NCI-H2196 (cell line): ENCODE measurements at regions not wholly inside any gene's neighbourhood (a gene's known extent, or its start where the extent isn't known, plus 50 kb on each side); places are given as distances from the start of the nearest gene placed in this dataset.

ENCODE experiments used
- DNase-seq: peaks from one replicate; lab custom pipeline; 2025; ENCODE audit not compliant: unreplicated experiment; lab: John Stamatoyannopoulos, UW

DNA sequence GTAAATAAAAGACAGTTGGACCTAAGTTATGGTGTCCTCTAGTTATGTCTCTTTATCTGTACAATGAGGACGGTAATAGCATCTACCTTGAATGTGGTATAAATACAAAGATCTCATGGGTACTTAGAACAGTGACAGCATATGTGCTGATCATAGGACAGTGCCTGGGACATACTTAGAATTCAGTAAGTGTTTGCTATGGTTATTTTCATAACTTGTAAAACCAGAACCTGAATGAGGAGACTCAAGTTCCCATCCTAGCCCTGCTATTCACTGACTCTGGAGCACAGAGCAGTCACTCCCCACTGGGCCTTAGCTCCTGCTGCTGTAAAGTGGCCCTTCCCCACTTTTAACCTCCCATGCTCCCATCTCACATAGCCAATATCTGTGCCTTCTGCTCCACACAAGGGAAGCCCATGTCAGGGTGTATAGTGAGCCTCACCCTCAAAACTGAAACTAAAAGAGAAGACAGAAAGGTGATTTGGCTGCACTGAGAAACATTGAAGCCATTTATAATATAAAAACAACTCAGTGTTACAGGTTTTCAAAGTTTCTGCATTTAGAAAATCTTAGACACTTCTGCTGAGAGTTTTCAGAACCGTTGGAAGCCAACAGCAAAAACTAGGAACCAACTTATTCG lies 225.4 kb upstream of the UBE2E2 start:
- DNase-seq = no peak

- DNase-seq = no peak
Measured at GRCh38 chr3:22979581-22979980, 223.5 kb upstream of the UBE2E2 start.

- no peak for DNase-seq
Measured at GRCh38 chr3:22980346-22980745, 222.8 kb upstream of the UBE2E2 start.

DNA sequence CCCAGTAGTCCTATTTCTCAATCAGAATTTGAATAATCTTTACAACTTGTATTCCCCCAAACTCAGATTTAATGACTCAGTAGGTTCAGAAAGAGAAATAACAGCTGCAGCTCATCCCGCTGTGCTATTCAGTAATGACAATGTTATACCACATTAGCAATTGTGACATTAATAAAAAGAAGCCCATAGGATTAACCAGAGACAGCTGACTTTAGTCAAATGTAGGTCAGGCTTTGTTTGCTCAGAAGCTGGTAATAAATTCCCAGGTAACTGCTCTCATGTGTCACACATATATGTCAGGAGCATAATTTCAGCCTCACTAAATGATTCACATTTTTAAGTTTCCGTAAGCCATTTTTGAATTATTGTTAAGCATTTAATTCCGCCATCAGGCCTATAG lies 222.0 kb upstream of the UBE2E2 start:
- no peak for DNase-seq

GRCh38 chr3:22981861-22982260 lies 221.3 kb upstream of the UBE2E2 start:
- no peak for DNase-seq

DNA sequence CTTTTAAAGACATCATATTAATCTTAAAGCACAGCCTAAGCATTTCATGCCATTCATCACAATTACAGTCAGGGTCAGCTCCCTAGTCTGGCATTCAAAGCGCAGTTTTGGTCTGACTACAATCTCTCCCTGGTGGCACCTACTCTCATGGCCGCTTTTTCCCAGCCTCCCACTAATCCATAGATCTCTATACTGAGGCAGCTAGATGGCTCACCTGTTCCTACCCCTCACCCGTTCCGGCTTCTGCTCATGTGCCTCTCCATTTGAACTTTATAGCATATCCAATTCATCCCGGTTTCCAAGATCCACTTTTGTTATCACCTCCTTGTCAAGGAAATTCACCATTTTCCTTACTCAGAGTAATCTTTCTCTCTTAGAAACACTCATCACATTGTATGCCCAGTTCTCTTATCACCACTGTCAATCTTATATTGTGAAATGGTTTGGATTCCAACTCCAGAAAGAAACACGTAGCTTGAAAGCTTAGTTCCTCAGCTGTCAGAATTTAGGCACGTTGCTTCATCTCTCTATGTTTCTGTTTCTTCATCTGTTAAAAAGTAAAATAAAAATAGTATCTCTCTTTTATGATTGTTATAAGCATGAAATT lies 220.0 kb upstream of the UBE2E2 start:
- no peak for DNase-seq

DNA sequence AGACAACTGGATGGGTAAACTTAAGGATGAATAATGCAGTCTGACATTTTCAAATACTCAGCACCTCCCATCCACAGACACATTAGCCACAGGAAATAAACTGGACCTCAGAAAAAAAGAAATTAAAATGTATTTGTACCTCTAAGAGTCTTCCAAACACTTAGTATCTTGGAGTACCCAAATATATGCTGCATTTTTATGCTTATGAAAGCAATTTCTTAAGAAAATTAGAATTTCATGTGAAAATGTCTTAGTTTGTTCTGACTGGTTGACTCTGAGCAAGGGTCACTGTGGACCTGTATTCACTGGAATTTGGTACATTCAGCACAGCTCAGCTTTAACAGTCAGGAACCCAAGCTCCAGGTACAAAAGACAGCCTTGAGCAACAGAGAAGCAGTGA lies 216.2 kb upstream of the UBE2E2 start:
- no peak for DNase-seq

DNA sequence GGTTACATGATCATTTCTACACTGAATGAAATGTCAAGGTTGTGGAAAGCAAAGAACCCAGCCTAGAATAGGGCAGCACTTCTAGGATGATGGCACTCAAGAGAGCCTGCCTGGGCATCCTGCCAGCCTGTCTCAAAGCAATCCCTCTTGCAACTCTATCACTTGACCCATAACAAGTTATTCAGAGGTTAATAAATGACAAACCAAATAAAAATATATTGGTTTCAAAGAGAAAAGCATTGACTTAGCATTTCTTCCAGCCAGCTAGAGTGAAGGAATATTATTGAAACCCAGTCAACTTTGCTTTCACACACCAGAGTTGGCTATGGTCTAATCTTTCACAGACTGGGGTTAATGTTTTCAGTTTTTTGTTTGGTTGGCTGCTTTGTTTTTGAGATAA lies 214.6 kb upstream of the UBE2E2 start:
- DNase-seq = peak; percentile 36

GRCh38 chr3:22989716-22990115 lies 213.4 kb upstream of the UBE2E2 start:
- DNase-seq = no peak

DNA sequence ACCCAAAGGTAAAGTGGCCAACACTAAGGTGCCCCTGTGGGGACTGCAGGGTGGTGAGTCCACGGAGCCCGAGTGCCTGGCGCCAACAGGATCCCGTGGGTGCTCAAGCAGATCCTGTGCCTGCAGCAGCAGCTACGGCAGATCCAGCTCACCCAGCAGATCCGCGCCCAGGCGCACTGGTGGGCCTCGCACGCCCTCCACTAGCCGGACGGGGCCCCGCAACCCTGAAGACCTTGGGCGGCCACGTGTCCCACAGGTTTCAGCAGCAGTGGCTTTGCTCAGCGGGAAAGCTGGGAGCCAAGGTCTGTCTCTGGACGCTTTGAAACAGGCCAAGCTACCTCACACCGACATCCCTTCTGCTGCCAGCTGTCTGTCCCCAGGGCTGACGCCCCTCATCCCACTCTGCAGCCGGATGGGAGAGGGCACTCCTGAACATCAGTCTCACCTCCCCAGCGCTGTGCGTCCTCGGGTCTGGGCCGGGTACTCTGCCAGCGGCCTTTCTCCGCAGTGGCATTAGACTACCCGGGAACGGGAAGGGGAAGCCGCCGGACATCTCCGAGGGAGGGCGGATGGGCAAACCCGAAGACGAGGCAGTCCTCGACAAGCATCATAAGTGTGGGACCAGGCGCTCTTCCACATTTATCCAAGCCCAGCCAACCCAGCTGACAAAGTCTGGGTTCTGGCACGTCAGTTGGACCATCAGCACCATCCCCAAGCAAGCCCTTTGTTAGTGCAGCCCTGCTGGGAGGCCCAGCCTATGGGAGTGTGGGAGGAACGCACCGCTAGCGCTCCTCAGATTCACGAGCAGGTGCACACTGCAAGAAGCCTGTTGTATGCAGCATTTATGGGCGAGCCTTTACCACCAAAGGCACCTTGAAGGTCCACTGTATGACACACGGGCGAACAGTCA lies 212.6 kb upstream of the UBE2E2 start:
- no peak for DNase-seq

DNA sequence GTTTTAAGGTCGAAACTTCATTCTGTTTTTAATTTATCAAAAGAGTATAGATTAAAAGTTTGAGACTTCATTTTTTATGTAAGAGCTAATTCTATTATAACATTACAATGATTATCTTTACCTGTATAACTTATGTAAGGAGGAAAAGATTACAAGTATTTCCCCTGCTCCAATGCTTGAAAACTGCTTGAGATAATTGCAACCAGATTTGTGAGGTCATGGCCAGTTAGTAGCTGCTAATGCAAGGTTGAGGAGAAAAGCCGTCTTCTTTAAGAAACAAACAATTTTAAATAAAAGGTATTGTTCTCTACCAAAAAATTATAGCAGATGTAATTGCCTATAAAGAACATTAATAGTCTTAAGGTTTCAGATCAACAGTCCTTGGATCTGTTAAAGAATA lies 208.3 kb upstream of the UBE2E2 start:
- DNase-seq = no peak

GRCh38 chr3:22996920-22997571 lies 206.1 kb upstream of the UBE2E2 start:
- DNase-seq = no peak

DNA sequence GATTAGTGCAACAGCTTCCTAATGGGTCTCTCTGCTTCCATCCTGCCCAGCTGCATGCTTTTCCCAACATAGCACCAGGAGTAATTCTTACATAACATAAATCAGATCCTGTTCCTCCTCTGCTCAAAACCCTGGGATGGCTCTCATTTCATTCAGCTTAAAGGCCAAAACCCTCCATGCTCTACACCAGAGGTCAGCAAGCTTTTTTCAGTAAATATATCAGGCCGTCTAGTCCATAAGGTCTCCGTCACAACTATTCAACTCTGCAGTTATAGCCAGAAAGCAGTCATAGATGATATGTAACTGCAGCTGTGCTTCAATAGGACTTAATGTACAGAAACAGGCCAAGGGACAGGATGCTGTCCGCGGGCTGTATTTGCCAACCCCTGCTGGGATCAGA lies 202.8 kb upstream of the UBE2E2 start:
- no peak for DNase-seq

GRCh38 chr3:23002151-23002550 lies 201.0 kb upstream of the UBE2E2 start:
- no peak for DNase-seq

DNA sequence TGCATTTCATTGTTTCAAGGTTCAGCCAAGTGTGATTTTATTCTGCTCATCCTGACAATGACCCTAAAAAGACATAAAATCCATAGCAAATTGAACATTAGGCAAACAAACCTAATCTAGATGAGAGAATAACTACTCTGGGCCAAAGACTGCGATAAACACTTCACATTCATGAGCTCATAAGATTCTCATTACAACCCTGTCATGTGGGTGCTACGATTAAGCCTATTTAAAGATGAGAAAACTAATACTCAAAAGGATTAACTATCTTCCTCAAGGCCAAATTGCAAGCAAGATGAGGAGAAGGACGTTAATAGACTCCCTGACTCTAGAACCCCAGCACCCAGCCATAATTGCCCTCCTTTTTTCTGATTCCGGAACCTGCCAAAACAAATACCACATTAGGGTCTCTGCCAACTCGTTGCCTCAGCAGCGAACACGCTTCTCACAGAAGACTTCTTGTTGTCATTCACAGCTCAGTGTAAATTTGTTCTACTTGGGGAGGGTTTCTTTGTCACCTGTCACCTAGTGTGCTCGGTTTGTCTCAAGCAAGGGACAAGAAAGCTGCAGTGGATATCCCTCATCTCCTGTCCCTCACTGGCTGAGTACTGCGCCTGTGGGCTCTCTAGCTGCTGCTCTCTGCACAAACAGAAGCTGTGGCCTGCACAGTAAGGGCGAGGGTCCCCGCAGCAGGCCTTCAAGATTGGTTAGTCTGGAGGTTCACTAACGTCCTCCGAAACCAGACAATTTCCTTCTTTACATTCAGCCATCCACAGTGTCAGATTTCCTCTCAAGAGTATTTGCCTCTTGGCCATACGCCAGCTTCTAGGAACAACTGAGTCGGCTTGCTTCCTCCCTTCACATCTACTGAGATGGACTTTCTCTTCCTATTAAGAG lies 200.0 kb upstream of the UBE2E2 start:
- DNase-seq = peak; percentile 51

GRCh38 chr3:23003733-23004046 lies 199.4 kb upstream of the UBE2E2 start:
- DNase-seq = no peak

DNA sequence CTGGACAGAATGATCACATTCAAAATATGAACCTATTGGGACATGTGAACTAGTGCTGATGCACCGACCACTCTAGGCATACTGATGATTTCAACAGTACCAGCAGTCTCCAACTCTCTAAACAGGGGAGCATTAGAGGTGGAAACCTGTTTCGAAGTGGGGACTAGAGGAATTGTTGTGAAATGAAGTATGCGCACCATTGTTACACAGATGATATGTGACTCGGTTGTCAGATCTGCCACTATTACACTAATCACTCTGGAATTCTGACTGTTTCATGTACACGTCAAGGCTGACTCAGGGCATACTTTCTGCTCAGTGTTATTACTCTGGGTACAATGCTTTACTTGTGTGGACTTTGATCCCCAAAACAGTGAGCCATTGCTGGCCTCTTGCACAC lies 198.2 kb upstream of the UBE2E2 start:
- no peak for DNase-seq

- no peak for DNase-seq
Measured at GRCh38 chr3:23017801-23018200, 185.3 kb upstream of the UBE2E2 start.

DNA sequence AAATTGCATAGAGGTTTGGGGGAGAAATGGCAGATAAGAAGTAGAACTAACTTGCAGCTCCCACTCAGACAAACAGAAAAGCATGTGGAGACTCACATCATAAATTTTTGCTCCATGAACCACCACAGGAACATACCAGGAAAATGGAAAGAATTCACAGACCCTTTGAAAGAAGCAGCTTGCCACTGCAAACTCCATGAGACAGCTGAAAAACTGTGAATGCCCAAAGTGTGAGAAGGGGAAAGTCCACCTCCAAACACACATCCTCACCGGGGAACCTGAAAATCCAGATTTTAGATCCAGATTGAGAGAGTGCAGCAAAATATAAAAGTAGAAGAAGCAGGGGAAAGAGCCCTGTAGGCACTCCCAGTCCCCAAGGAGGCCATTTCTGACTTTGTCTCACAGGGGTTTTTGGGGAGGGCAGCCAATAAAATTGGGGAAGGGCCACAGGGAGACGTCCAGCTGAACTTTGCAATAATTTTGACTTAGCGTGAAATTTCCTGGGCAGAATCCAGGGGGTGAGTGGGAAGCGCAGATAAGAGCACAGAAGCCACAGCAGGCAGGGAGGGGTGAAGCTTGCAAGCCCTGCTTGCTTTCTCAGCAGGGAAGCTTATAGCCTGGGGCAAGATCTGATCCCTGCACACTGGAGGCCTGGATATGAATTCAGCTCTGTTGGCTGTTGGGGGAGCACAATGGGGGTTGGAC lies 183.4 kb upstream of the UBE2E2 start:
- no peak for DNase-seq

DNA sequence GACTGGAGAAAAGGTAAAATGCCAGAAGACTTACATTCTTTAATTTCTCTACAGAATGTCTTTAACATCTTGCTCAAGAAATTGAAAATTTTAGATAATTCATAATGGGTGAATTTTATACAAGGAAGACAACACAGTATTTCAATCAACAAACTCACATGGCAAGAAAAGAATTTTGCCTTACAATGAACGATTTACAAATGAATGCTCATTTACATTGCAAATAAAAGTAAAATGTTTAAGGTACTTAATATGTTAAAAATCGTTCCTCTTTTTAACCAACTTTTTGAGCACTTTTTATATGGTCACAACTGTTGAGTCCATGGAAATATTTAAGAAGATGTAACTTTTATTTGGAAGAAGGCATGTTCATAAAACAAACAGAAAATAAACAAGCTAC lies 174.8 kb upstream of the UBE2E2 start:
- no peak for DNase-seq
